H1 (cell line): ENCODE measurements at regions not wholly inside any gene's neighbourhood (a gene's known extent, or its start where the extent isn't known, plus 50 kb on each side); places are given as distances from the start of the nearest gene placed in this dataset.

Experiments used
- CTCF ChIA-PET: fragments of 300-600 bp; sonication (Branson Sonifier 250); formaldehyde crosslinking; loops from one replicate; lab custom pipeline; 2021; ENCODE audit not compliant: partially characterized antibody; lab: Charles Lee
- POLR2A ChIA-PET: fragments of 300-600 bp; sonication (Branson Sonifier 250); formaldehyde crosslinking; loops from one replicate; lab custom pipeline; 2021; ENCODE audit warnings: inconsistent platforms; ENCODE audit not compliant: partially characterized antibody; lab: Charles Lee
- DNase-seq, 2 experiments: peaks; one replicate each; pipeline versions ENCODE4 v3.0.0 to v3.0.0-alpha.2; 2010 to 2022; ENCODE audit warnings: low spot score in 2 of 2, low read depth in 1 of 2, mixed read lengths in 1 of 2
- FAIRE-seq: peaks from 2 replicates; lab custom pipeline; 2011; peaks lifted over from hg19 to GRCh38; lab: Jason Lieb, UNC
- H2AFZ ChIP-seq: 2 replicates; pipeline ENCODE4 v1.8.1; 2012; ENCODE audit warnings: low read length, inconsistent platforms
- H2AK5ac ChIP-seq: 2 replicates; pipeline ENCODE4 v1.6.1; 2013; ENCODE audit warnings: low read depth, low read length
- H2BK120ac ChIP-seq: replicated peaks from 2 replicates; pipeline ENCODE3; 2013; ENCODE audit warnings: low read depth, low read length, inconsistent platforms
- H2BK12ac ChIP-seq: 2 replicates; pipeline ENCODE4 v1.6.1; 2013; ENCODE audit warnings: low read depth, low read length
- H2BK15ac ChIP-seq: 2 replicates; pipeline ENCODE4 v1.6.1; 2013; ENCODE audit warnings: low read length
- H2BK20ac ChIP-seq: 2 replicates; pipeline ENCODE4 v1.6.1; 2013; ENCODE audit warnings: low read length
- H2BK5ac ChIP-seq: 2 replicates; pipeline ENCODE4 v1.6.1; 2013; ENCODE audit warnings: low read depth, low read length
- H3K14ac ChIP-seq: 2 replicates; pipeline ENCODE4 v1.6.1; 2013; ENCODE audit warnings: inconsistent platforms; ENCODE audit not compliant: insufficient read length
- H3K18ac ChIP-seq: 2 replicates; pipeline ENCODE4 v1.6.1; 2013; ENCODE audit warnings: low read length; ENCODE audit errors: extremely low read depth
- H3K23ac ChIP-seq: 2 replicates; pipeline ENCODE4 v1.6.1; 2013; ENCODE audit warnings: inconsistent platforms; ENCODE audit not compliant: insufficient read length
- H3K23me2 ChIP-seq: 2 replicates; pipeline ENCODE4 v1.6.1; 2013; ENCODE audit warnings: low read depth, low read length
- H3K27ac ChIP-seq: 2 replicates; pipeline ENCODE4 v1.6.1; 2011; ENCODE audit warnings: low read depth, low read length, inconsistent platforms
- H3K27me3 ChIP-seq, 4 experiments: replicated peaks in 1 of 4; 1 replicate in 1 of 4; 2 replicates in 3 of 4; pipeline versions ENCODE4 v1.6.1 to v1.8.1; 2011 to 2013; ENCODE audit warnings: low read length in 3 of 4, mild to moderate bottlenecking in 3 of 4, inconsistent platforms in 2 of 4, mixed read lengths in 2 of 4, moderate library complexity in 1 of 4; ENCODE audit not compliant: control insufficient read depth in 3 of 4, insufficient read depth in 3 of 4; ENCODE audit errors: extremely low read depth in 1 of 4
- H3K36me3 ChIP-seq, 4 experiments: 2 replicates each; pipeline versions ENCODE4 v1.6.1 to v1.8.1; 2011 to 2013; ENCODE audit warnings: mild to moderate bottlenecking in 4 of 4, low read length in 3 of 4, moderate library complexity in 2 of 4, control low read depth in 1 of 4, inconsistent platforms in 1 of 4; ENCODE audit not compliant: insufficient read depth in 4 of 4, control insufficient read depth in 2 of 4
- H3K4ac ChIP-seq: replicated peaks from 2 replicates; pipeline ENCODE3; 2013; ENCODE audit warnings: low read length, low read depth, mixed read lengths, inconsistent platforms; ENCODE audit not compliant: insufficient read length
- H3K4me1 ChIP-seq, 4 experiments: replicated peaks in 1 of 4; 1 replicate in 1 of 4; 2 replicates in 3 of 4; pipeline versions ENCODE4 v1.6.1 to v1.8.1; 2011 to 2013; ENCODE audit warnings: low read length in 3 of 4, inconsistent platforms in 2 of 4, mixed read lengths in 1 of 4; ENCODE audit not compliant: insufficient read depth in 4 of 4, control insufficient read depth in 3 of 4
- H3K4me2 ChIP-seq, 2 experiments: 2 replicates each; pipeline versions ENCODE4 v1.6.1 to v1.8.1; 2011 to 2013; ENCODE audit warnings: low read depth in 2 of 2, low read length in 2 of 2, control low read depth in 1 of 2, inconsistent platforms in 1 of 2, mild to moderate bottlenecking in 1 of 2; ENCODE audit not compliant: insufficient read depth in 1 of 2
- H3K4me3 ChIP-seq, 4 experiments: fragments of 200-600, 300-600 bp in 1 of 4; sonication (generic), shearing (Covaris generic), sonication (Bioruptor Twin) in 1 of 4; 2 replicates each; pipeline versions ENCODE4 v1.5.1 to v1.8.1; 2011 to 2016; ENCODE audit warnings: low read length in 4 of 4, low read depth in 3 of 4, control low read depth in 2 of 4, inconsistent platforms in 2 of 4, mild to moderate bottlenecking in 2 of 4, mixed read lengths in 1 of 4, moderate library complexity in 1 of 4; ENCODE audit not compliant: insufficient read depth in 2 of 4; ENCODE audit errors: extremely low read depth in 1 of 4
- H3K56ac ChIP-seq: replicated peaks from 2 replicates; pipeline ENCODE3; 2013; ENCODE audit warnings: low read depth, mild to moderate bottlenecking, mixed read lengths, low read length, inconsistent platforms; ENCODE audit not compliant: insufficient read length
- H3K79me1 ChIP-seq: 2 replicates; pipeline ENCODE4 v1.6.1; 2013; ENCODE audit warnings: low read depth, low read length, control low read depth
- H3K79me2 ChIP-seq, 2 experiments: 2 replicates each; pipeline versions ENCODE4 v1.6.1 to v1.8.1; 2012 to 2013; ENCODE audit warnings: low read length in 2 of 2, mild to moderate bottlenecking in 2 of 2, inconsistent platforms in 1 of 2; ENCODE audit not compliant: insufficient read depth in 2 of 2, control insufficient read depth in 1 of 2
- H3K9ac ChIP-seq, 4 experiments: replicated peaks in 1 of 4; 1 replicate in 1 of 4; 2 replicates in 3 of 4; pipeline versions ENCODE4 v1.6.1 to v1.8.1; 2011 to 2013; ENCODE audit warnings: low read depth in 3 of 4, low read length in 3 of 4, control low read depth in 2 of 4, mild to moderate bottlenecking in 2 of 4, moderate library complexity in 2 of 4, inconsistent platforms in 1 of 4; ENCODE audit errors: extremely low read depth in 1 of 4
- H3K9me3 ChIP-seq, 2 experiments: 2 replicates each; pipeline versions ENCODE4 v1.6.1 to v1.8.1; 2012 to 2013; ENCODE audit warnings: mild to moderate bottlenecking in 2 of 2, moderate library complexity in 2 of 2, control low read depth in 1 of 2, inconsistent platforms in 1 of 2, low read depth in 1 of 2, low read length in 1 of 2, mixed read lengths in 1 of 2; ENCODE audit not compliant: insufficient read depth in 2 of 2
- H4K20me1 ChIP-seq, 2 experiments: replicated peaks in 1 of 2; 2 replicates each; pipeline versions ENCODE3 to v1.8.1; 2011 to 2013; ENCODE audit warnings: inconsistent platforms in 2 of 2, low read length in 2 of 2, mild to moderate bottlenecking in 1 of 2; ENCODE audit not compliant: insufficient read depth in 2 of 2, control insufficient read depth in 1 of 2
- H4K5ac ChIP-seq: 2 replicates; pipeline ENCODE4 v1.6.1; 2013; ENCODE audit warnings: low read length, low read depth, mixed read lengths, inconsistent platforms; ENCODE audit not compliant: insufficient read length
- H4K8ac ChIP-seq: 2 replicates; pipeline ENCODE4 v1.8.0; 2013; ENCODE audit warnings: mild to moderate bottlenecking, moderate library complexity, low read length, inconsistent platforms; ENCODE audit not compliant: insufficient read depth; ENCODE audit errors: extremely low read depth
- H4K91ac ChIP-seq: replicated peaks from 2 replicates; pipeline ENCODE3; 2013; ENCODE audit warnings: low read length, mixed read lengths, inconsistent platforms; ENCODE audit not compliant: insufficient read length
- HDAC2 ChIP-seq, 2 experiments: fragments of 300-600 bp in 1 of 2; sonication (generic) in 1 of 2; IDR thresholded peaks; 2 replicates each; pipeline ENCODE4 v1.6.1; 2011 to 2012; ENCODE audit warnings: low read depth in 2 of 2, low read length in 2 of 2, mild to moderate bottlenecking in 2 of 2, moderate library complexity in 2 of 2, borderline replicate concordance in 1 of 2, inconsistent platforms in 1 of 2
- JUN ChIP-seq: IDR thresholded peaks from 2 replicates; pipeline ENCODE4 v1.6.1; 2011; ENCODE audit warnings: low read depth, mild to moderate bottlenecking, improper control_type of control experiment, low read length
- KDM5A ChIP-seq: fragments of 200-600 bp; IDR thresholded peaks from 2 replicates; pipeline ENCODE4 v1.7.1; 2012; ENCODE audit warnings: mild to moderate bottlenecking, low read length, inconsistent platforms, mixed read lengths
- SAP30 ChIP-seq: fragments of 300-600 bp; sonication (generic); IDR thresholded peaks from 2 replicates; pipeline ENCODE4 v1.7.1; 2012; ENCODE audit warnings: low read length, moderate library complexity, mild to moderate bottlenecking, inconsistent platforms; ENCODE audit not compliant: insufficient read depth, insufficient replicate concordance
- SRF ChIP-seq: IDR thresholded peaks from 2 replicates; pipeline ENCODE4 v1.6.1; 2011; ENCODE audit warnings: mild to moderate bottlenecking, low read depth, low read length, moderate library complexity
- TAF1 ChIP-seq: IDR thresholded peaks from 2 replicates; pipeline ENCODE4 v1.6.1; 2011; ENCODE audit warnings: mild to moderate bottlenecking, low read depth, low read length
- WGBS, 2 experiments: shearing (Covaris generic) in 1 of 2; methylation state at CpG; one replicate each; pipeline versions ENCODE4 v1.1.6 to v1.1.7; 2013 to 2015; ENCODE audit warnings: low lambda C conversion rate in 2 of 2, mixed read lengths in 2 of 2, inconsistent platforms in 1 of 2, low coverage in 1 of 2, missing lambda C conversion rate in 1 of 2; ENCODE audit not compliant: insufficient replicate concordance in 2 of 2, insufficient coverage in 1 of 2, insufficient read length in 1 of 2; ENCODE audit errors: extremely low coverage in 1 of 2, missing lambda C conversion rate in 1 of 2; 5-methylcytosine and 5-hydroxymethylcytosine counted together

DNA sequence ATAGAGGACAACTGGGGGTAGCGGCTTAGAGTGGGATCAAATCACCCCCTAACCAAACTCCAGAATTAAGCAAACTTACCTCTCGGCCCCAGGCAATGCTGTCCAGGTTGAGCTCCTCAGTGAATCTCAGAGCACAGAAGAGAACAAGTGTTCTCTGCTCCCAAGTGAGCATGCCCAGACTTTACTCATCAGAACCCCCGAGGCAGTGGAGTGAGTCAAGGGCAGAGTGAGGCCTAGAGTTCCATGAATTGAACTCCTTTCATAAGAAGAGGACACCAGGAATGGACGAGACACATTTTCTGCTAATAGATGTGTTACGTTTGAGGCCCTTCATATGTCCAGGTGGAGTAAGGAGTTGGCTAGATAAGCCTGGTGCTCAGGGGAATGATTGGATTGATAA, 134.0 kb upstream of the DTNBP1 start:
- H3K4me2 ChIP-seq, result no peak overlapping the region
- POLR2A ChIA-PET, result no interaction called here
- no peak overlapping the region for H3K56ac ChIP-seq
- H4K5ac ChIP-seq, result no peak overlapping the region
- H3K79me1 ChIP-seq, result no peaks in the 10 kb centered on the region
- no peak overlapping the region for H2BK15ac ChIP-seq
- TF ChIP-seq TAF1, result no peak
- no peak for TF ChIP-seq KDM5A
- no peak for TF ChIP-seq HDAC2 (IDR thresholded peaks at IDR 0.05; ENCODE audit: borderline replicate concordance in 1 of 2, low read depth in 2 of 2, low read length in 2 of 2)
- no peak for TF ChIP-seq SRF
- no peak for TF ChIP-seq SAP30
- TF ChIP-seq JUN, result no peak
- TF ChIP-seq, all 59 proteins: peak for 0
- Histone ChIP-seq H4K8ac (no peak overlapping the region), H3K36me3 (peaks cover 0 to 6% (median 0%) of the 10 kb centered on the region in 4 experiments; a peak in 1 of 8 replicates), H2AFZ (no peak overlapping the region), H3K79me2 (no peaks in the 10 kb centered on the region), H2BK12ac (no peak overlapping the region), H2AK5ac (no peak overlapping the region), H3K27me3 (no peaks in the 10 kb centered on the region), H3K4ac (no peak overlapping the region), H3K18ac (no peak overlapping the region), H3K23ac (no peak overlapping the region), H4K20me1 (no peaks in the 10 kb centered on the region), H2BK120ac (no peak overlapping the region), H3K14ac (no peak overlapping the region), H3K9me3 (peaks cover 3 to 15% of the 10 kb centered on the region in 2 experiments), H2BK5ac (no peak overlapping the region), H2BK20ac (no peak overlapping the region), H3K9ac (no peak overlapping the region), H3K4me1 (no peaks in the 10 kb centered on the region), H3K4me3 (no peak overlapping the region), H3K23me2 (no peaks in the 10 kb centered on the region), H3K27ac (no peak overlapping the region), H4K91ac (no peak overlapping the region)
- DNase-seq (no peak), FAIRE-seq (no peak)
- WGBS, 2 experiments, result 85% methylated on average over 5 of the region's 5 CpGs; no CpG with 5 or more reads in 1 of the 2 experiments
- CTCF ChIA-PET, result interaction anchor here (1.2 to 2.1 kb wide), 2 partner anchors 14 to 386 kb away, joined by 3 to 6 read pairs; no protein-coding TSS in a partner anchor
